ENCODE measurements at regions not wholly inside any gene's neighbourhood (a gene's known extent, or its start where the extent isn't known, plus 50 kb on each side); places are given as distances from the start of the nearest gene placed in this dataset.

DNA sequence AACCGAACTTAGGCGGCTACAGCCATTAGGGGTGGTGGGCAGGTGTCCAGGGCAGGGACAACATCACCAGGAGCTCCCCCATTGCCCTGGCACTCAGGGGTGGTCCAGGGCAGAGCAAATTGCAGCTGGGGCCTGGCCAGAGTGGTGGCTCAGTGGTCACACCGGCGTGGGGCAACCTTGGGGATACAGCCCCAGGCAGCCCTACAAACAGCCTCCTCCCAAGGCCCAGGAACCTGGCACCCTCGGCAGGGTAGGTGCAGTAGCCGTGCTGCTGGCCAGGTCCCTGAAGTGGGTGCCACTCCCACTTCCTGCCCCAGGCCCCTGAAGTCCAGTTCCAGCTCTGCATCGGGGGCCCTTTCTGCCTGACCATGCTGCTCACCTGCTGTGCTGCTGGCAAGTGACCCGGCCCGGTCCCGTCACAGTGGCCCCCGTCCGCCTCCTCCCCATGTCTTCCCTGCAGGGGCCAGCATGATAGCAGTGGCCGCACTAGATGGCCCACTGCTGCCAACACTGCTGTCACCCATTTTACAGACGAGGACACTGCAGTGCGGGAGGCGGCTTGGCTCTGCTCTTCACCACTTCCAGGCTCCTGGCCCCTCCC lies 712.8 kb downstream of the MATN1 start:
- H3K9me3 ChIP-seq (ENCODE audit: control insufficient read depth, low read length), result no peaks in the 10 kb centered on the region
- DNase-seq (no peak), ATAC-seq (ENCODE audit: low FRiP score) (no peak)
- intact Hi-C loops (cut with DNase I), result no loop called here
- H3K27me3 ChIP-seq (ENCODE audit: control insufficient read depth in 1 of 2, insufficient read depth in 2 of 2, low read length in 1 of 2), result no peaks in the 10 kb centered on the region
- H3K4me1 ChIP-seq (ENCODE audit: control insufficient read depth in 1 of 2, insufficient read depth in 2 of 2, low read length in 2 of 2), result no peaks in the 10 kb centered on the region
- no peaks in the 10 kb centered on the region for H3K36me3 ChIP-seq (ENCODE audit: control insufficient read depth in 1 of 2, insufficient read depth in 2 of 2, low read length in 1 of 2)
- H3K27ac ChIP-seq (ENCODE audit: low read depth in 1 of 2, low read length in 2 of 2), result no peak overlapping the region
- no peak overlapping the region for H3K4me3 ChIP-seq (ENCODE audit: low read length in 2 of 2)
- 76 to 87% methylated on average over 16 of the region's 16 CpGs for WGBS, 2 donors

DNA sequence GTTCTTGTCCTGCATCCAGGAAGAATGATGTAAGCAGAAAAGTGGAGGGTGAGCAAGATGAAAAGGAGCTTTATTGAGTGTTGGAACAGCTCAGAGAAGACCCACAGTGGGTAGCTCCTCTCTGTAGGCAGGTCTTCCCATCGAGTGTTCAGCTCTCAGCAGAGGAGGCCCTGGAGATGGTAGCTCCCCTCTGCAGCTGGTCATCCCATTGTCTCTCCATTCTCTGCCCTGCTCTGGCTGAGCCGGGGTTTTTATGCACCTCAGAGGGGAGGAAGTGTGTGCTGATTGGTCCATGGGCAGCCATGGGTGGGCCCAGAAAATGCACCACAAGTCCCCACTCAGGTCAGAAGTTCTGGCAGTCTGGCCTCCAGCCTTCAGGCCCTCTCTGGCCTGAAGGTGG lies 713.7 kb downstream of the MATN1 start:
- no peak overlapping the region for H3K27ac ChIP-seq (ENCODE audit: low read depth in 1 of 2, low read length in 2 of 2)
- H3K4me3 ChIP-seq (ENCODE audit: low read length in 2 of 2), result no peak overlapping the region
- no peaks in the 10 kb centered on the region for H3K9me3 ChIP-seq (ENCODE audit: control insufficient read depth, low read length)
- H3K4me1 ChIP-seq (ENCODE audit: control insufficient read depth in 1 of 2, insufficient read depth in 2 of 2, low read length in 2 of 2), result no peaks in the 10 kb centered on the region
- no peaks in the 10 kb centered on the region for H3K36me3 ChIP-seq (ENCODE audit: control insufficient read depth in 1 of 2, insufficient read depth in 2 of 2, low read length in 1 of 2)
- intact Hi-C loops (cut with DNase I), result no loop called here
- WGBS, 2 donors, result 58 to 59% methylated on average over 2 of the region's 2 CpGs
- DNase-seq (no peak), ATAC-seq (ENCODE audit: low FRiP score) (no peak)
- no peaks in the 10 kb centered on the region for H3K27me3 ChIP-seq (ENCODE audit: control insufficient read depth in 1 of 2, insufficient read depth in 2 of 2, low read length in 1 of 2)

DNA sequence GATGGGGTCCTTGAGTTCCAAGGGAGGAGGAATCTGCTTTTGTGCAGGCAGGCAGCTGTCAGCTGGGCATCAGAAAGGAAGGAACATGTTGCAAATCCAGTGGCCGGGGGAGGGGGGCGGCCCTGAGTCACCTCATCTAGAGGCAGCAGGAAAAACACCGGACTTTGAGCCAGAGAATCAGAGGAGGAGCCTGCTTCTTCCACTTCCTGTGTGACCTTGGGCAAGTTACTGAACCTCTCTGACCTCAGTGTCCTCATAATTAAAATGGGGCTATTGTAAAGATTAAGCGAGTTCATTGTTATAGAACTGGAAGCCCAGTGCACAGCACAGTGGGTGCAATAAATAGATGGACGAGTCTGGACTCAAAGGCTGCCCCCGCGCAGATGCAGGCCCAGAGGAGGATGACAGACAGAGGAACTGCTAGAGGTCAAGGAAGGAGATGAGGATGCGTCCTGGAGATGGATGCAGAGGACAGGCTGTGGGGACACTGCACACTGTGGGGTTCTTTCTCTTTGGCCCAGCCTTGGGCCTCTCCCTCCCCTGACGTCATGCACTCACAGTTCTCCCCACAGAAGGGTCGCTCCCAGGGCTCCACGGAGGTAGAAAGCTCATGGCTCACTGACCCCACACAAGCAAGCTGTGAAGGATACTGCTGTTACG lies 714.3 kb downstream of the MATN1 start:
- H3K4me1 ChIP-seq (ENCODE audit: control insufficient read depth in 1 of 2, insufficient read depth in 2 of 2, low read length in 2 of 2), result no peaks in the 10 kb centered on the region
- DNase-seq (no peak), ATAC-seq (ENCODE audit: low FRiP score) (no peak)
- no peak overlapping the region for H3K4me3 ChIP-seq (ENCODE audit: low read length in 2 of 2)
- no peaks in the 10 kb centered on the region for H3K9me3 ChIP-seq (ENCODE audit: control insufficient read depth, low read length)
- H3K36me3 ChIP-seq (ENCODE audit: control insufficient read depth in 1 of 2, insufficient read depth in 2 of 2, low read length in 1 of 2), result no peaks in the 10 kb centered on the region
- H3K27me3 ChIP-seq (ENCODE audit: control insufficient read depth in 1 of 2, insufficient read depth in 2 of 2, low read length in 1 of 2), result no peaks in the 10 kb centered on the region
- H3K27ac ChIP-seq (ENCODE audit: low read depth in 1 of 2, low read length in 2 of 2), result no peak overlapping the region
- WGBS, 2 donors, result 78 to 81% methylated on average over 11 to 12 of the region's 12 CpGs
- intact Hi-C loops (cut with DNase I), result no loop called here

DNA sequence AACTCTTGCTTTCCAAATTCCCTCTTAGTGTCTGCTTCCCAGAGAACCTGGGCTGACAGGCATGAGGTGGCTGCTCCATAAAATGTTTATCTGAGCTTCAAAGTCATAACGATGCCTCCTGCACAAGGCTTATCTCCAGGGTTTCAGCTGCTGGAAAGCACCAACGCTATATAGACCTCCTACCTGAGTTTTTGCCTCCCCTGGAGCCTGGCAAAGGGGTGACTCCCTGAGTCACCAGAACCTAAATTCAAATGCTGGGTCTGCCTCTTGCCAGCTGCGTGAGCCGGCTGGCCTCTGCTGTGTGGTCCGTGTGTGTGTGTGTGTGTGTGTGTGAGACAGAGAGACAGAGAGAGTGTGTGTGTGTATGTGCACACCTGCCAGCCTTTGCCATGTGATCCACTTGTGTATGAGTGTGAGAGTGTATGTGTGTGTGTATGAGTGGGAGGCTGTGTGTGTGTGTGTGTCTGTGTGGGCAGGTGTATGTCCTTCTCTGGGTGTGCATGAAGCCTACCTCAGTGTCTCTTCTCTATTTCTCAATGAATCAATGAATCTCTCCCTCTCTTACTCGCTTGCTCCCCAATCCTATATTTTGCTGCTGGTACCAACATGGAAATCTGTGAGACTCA lies 714.9 kb downstream of the MATN1 start:
- H3K4me1 ChIP-seq (ENCODE audit: control insufficient read depth in 1 of 2, insufficient read depth in 2 of 2, low read length in 2 of 2), result no peaks in the 10 kb centered on the region
- no peak for ATAC-seq (ENCODE audit: low FRiP score)
- no peak overlapping the region for H3K27ac ChIP-seq (ENCODE audit: low read depth in 1 of 2, low read length in 2 of 2)
- H3K4me3 ChIP-seq (ENCODE audit: low read length in 2 of 2), result no peak overlapping the region
- 51 to 59% methylated on average over 6 of the region's 6 CpGs for WGBS, 2 donors
- no peaks in the 10 kb centered on the region for H3K9me3 ChIP-seq (ENCODE audit: control insufficient read depth, low read length)
- DNase-seq, result no peak
- intact Hi-C loops (cut with DNase I), result no loop called here
- H3K36me3 ChIP-seq (ENCODE audit: control insufficient read depth in 1 of 2, insufficient read depth in 2 of 2, low read length in 1 of 2), result no peaks in the 10 kb centered on the region
- no peaks in the 10 kb centered on the region for H3K27me3 ChIP-seq (ENCODE audit: control insufficient read depth in 1 of 2, insufficient read depth in 2 of 2, low read length in 1 of 2)

DNA sequence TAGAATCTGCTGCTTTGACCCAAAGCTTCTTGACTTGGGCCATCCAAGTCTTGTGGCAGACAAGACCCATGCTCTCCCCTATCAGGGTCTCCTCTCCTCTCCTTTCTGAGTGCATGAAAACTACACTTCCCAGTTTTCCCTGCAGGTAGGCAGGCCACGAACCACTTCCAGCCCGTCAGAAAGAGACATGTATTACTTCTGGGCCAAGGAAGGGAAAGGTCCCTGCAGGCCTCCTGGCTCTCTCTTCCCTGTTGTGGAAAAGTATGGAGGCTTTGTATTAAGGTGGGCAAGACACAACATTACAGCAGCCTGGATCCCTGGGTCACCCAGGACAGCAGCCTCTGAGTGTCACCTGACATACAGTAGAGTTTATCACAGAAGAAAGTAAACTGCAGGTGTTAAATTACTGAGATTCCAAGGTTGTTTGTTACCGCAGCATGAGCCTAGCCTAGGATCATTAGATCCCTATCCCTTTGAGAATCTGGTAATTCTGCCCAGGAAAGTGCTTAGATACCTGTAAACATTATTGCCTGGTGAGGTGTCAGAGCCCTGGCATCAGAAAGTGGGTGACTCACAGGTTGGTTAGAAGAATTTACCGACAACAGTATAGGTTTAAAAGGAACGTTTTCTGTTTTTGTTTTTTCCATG lies 717.3 kb downstream of the MATN1 start:
- Histone ChIP-seq H3K36me3 (ENCODE audit: control insufficient read depth in 1 of 2, insufficient read depth in 2 of 2, low read length in 1 of 2) (no peaks in the 10 kb centered on the region), H3K27me3 (ENCODE audit: control insufficient read depth in 1 of 2, insufficient read depth in 2 of 2, low read length in 1 of 2) (no peaks in the 10 kb centered on the region), H3K4me3 (ENCODE audit: low read length in 2 of 2) (no peak overlapping the region), H3K4me1 (ENCODE audit: control insufficient read depth in 1 of 2, insufficient read depth in 2 of 2, low read length in 2 of 2) (no peaks in the 10 kb centered on the region), H3K27ac (ENCODE audit: low read depth in 1 of 2, low read length in 2 of 2) (no peak overlapping the region), H3K9me3 (ENCODE audit: control insufficient read depth, low read length) (no peaks in the 10 kb centered on the region)
- WGBS, 2 donors, result 44 to 46% methylated on average over 5 of the region's 5 CpGs
- DNase-seq (no peak), ATAC-seq (ENCODE audit: low FRiP score) (no peak)
- intact Hi-C loops (cut with DNase I), result no loop called here

DNA sequence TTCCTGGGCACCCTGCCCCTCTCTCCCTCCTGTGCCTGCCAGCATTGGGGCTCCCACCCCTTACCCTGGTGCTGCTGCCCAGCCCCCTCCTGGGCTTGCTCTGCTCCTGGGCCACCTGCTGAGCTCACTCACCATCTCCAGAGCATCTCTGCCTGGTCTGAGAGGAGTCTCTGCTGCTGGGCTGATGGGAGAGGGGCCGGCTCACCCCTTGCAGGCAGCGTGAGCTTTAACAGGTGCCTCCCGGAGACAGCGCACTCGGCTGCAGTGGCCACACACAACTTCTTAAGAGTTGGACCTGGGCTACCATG lies 721.7 kb downstream of the MATN1 start:
- no peak overlapping the region for H3K27ac ChIP-seq (ENCODE audit: low read depth in 1 of 2, low read length in 2 of 2)
- ATAC-seq (ENCODE audit: low FRiP score) (no peak), DNase-seq (no peak)
- intact Hi-C loops (cut with DNase I), result no loop called here
- no peaks in the 10 kb centered on the region for H3K27me3 ChIP-seq (ENCODE audit: control insufficient read depth in 1 of 2, insufficient read depth in 2 of 2, low read length in 1 of 2)
- no peak overlapping the region for H3K4me3 ChIP-seq (ENCODE audit: low read length in 2 of 2)
- no peaks in the 10 kb centered on the region for H3K4me1 ChIP-seq (ENCODE audit: control insufficient read depth in 1 of 2, insufficient read depth in 2 of 2, low read length in 2 of 2)
- no peaks in the 10 kb centered on the region for H3K36me3 ChIP-seq (ENCODE audit: control insufficient read depth in 1 of 2, insufficient read depth in 2 of 2, low read length in 1 of 2)
- no peaks in the 10 kb centered on the region for H3K9me3 ChIP-seq (ENCODE audit: control insufficient read depth, low read length)
- 81 to 86% methylated on average over 5 of the region's 5 CpGs for WGBS, 2 donors

DNA sequence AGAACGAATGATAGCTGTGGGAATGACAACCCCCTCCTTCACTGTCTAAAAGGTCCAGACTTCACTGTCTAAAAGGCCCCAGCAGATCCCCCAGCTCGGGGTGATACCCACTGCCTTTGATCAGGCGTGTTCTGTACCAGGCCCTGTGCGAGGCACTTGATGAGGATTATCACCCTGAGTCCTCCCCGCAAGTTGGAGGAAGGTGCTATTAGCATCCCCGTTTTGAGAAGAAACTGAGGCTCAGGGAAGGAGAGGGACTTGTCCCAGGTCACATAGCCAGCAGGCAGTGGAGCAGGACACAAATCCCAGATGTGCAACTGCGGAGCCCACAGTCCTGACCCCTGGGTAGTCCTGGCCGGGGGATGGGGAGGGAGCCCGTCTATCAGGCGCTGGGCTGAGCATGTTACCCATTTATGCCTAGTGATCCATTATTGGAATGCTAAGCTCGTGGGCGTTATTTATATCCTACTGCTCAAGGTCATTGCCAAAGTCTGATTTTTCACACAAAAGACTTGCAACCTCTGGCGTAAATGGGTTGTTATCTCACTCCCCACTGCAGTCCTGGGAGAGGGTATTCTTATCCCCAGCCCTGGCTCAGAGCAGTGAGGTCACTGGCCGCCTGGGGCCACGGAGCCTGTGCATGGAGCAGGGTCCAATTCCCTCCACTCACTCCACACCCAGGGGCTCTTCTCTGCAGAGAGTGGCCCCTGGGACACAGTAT lies 722.2 kb downstream of the MATN1 start:
- intact Hi-C loops (cut with DNase I), result no loop called here
- no peaks in the 10 kb centered on the region for H3K9me3 ChIP-seq (ENCODE audit: control insufficient read depth, low read length)
- H3K4me3 ChIP-seq (ENCODE audit: low read length in 2 of 2), result no peak overlapping the region
- 56 to 61% methylated on average over 15 of the region's 15 CpGs for WGBS, 2 donors
- no peaks in the 10 kb centered on the region for H3K4me1 ChIP-seq (ENCODE audit: control insufficient read depth in 1 of 2, insufficient read depth in 2 of 2, low read length in 2 of 2)
- no peak overlapping the region for H3K27ac ChIP-seq (ENCODE audit: low read depth in 1 of 2, low read length in 2 of 2)
- DNase-seq (no peak), ATAC-seq (ENCODE audit: low FRiP score) (no peak)
- H3K36me3 ChIP-seq (ENCODE audit: control insufficient read depth in 1 of 2, insufficient read depth in 2 of 2, low read length in 1 of 2), result no peaks in the 10 kb centered on the region
- H3K27me3 ChIP-seq (ENCODE audit: control insufficient read depth in 1 of 2, insufficient read depth in 2 of 2, low read length in 1 of 2), result no peaks in the 10 kb centered on the region

DNA sequence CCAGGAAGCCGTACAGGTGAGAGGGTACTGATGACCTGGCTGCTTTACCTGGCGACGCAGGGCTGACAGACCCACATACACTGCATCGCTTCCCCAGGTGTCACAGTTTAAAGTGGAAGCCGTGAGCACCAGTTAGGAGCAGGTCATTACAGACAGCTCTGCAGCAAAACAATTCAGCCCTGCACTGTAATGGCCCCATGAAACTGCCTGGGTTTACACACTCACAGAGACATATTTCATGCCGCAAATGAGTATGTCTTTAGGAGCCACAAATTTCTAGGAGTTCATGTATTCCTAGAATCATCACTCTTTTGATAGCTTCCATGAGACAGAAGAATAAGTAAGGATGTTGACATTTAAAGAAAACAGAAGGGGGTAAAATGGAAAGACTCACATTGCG lies 723.1 kb downstream of the MATN1 start:
- intact Hi-C loops (cut with DNase I), result no loop called here
- H3K9me3 ChIP-seq (ENCODE audit: control insufficient read depth, low read length), result no peaks in the 10 kb centered on the region
- ATAC-seq (ENCODE audit: low FRiP score), result no peak
- no peak overlapping the region for H3K27ac ChIP-seq (ENCODE audit: low read depth in 1 of 2, low read length in 2 of 2)
- no peaks in the 10 kb centered on the region for H3K36me3 ChIP-seq (ENCODE audit: control insufficient read depth in 1 of 2, insufficient read depth in 2 of 2, low read length in 1 of 2)
- no peak for DNase-seq
- 91 to 94% methylated on average over 7 of the region's 7 CpGs for WGBS, 2 donors
- H3K4me1 ChIP-seq (ENCODE audit: control insufficient read depth in 1 of 2, insufficient read depth in 2 of 2, low read length in 2 of 2), result no peaks in the 10 kb centered on the region
- H3K27me3 ChIP-seq (ENCODE audit: control insufficient read depth in 1 of 2, insufficient read depth in 2 of 2, low read length in 1 of 2), result no peaks in the 10 kb centered on the region
- H3K4me3 ChIP-seq (ENCODE audit: low read length in 2 of 2), result no peak overlapping the region

Data from aorta (tissue), 5 donors.